Lower leg skin (tissue), 3 donors: ENCODE measurements at regions not wholly inside any gene's neighbourhood (a gene's known extent, or its start where the extent isn't known, plus 50 kb on each side); places are given as distances from the start of the nearest gene placed in this dataset.

Experiments
- POLR2A ChIP-seq, 2 donors: fragments of 450-650 bp; IDR thresholded peaks; one replicate each; pipeline ENCODE4 v1.6.1; 2016 to 2017; ENCODE audit warnings: antibody characterized with exemption in 2 of 2, mild to moderate bottlenecking in 1 of 2, moderate library complexity in 1 of 2
- TF ChIP-seq, protein P1 (sequence below), 3 donors: fragments of 450-650 bp; IDR thresholded peaks; one replicate each; pipeline ENCODE4 v1.5.1; 2016; ENCODE audit warnings: antibody characterized with exemption in 3 of 3, mild to moderate bottlenecking in 3 of 3, moderate library complexity in 2 of 3

DNA sequence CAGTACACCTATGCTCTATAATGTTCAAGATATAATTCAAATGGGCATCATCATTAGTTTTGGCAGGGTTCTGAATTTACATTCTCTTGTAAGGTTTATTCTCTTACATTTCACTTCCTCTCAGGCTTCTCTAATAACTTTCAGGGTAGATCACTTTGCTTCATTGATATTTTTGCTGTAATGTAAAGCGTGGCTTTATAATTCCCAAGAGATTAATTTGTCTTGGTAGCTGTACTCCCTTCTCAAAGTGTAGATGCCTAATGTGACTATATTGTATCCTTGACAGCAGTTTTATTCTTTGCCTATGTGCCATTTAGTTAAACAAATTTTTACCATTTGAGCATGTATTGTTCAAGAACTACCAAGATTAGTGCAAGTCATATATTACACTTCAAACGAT, 889.1 kb downstream of the TAF11L14 start:
- TF ChIP-seq, protein P1, sequence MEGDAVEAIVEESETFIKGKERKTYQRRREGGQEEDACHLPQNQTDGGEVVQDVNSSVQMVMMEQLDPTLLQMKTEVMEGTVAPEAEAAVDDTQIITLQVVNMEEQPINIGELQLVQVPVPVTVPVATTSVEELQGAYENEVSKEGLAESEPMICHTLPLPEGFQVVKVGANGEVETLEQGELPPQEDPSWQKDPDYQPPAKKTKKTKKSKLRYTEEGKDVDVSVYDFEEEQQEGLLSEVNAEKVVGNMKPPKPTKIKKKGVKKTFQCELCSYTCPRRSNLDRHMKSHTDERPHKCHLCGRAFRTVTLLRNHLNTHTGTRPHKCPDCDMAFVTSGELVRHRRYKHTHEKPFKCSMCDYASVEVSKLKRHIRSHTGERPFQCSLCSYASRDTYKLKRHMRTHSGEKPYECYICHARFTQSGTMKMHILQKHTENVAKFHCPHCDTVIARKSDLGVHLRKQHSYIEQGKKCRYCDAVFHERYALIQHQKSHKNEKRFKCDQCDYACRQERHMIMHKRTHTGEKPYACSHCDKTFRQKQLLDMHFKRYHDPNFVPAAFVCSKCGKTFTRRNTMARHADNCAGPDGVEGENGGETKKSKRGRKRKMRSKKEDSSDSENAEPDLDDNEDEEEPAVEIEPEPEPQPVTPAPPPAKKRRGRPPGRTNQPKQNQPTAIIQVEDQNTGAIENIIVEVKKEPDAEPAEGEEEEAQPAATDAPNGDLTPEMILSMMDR (IDR thresholded peaks at IDR 0.05): no peak
- no peak for TF ChIP-seq POLR2A (IDR thresholded peaks at IDR 0.05)
